ENCODE measurements at regions not wholly inside any gene's neighbourhood (a gene's known extent, or its start where the extent isn't known, plus 50 kb on each side); places are given as distances from the start of the nearest gene placed in this dataset.

DNA sequence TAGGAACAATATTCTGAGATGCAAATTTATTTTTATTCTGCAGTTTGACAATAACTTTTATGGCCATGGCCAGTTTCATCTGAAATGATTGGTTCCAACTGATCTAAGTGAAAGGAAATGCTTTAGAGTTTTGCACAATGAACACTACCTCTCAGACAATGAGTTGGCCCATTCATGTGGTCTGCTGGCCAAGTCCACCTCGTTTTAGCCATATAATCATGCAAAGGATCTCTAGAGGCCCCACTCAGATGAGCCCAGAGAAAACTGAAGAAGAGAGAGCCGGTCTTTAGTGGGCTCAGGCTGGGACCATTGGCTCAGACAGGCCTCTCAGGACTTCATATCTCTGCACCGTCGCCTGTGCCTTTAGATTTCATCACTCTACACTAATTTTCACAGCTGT lies 254.7 kb downstream of the MREG start:
- no peak overlapping the region for H3K27ac ChIP-seq (ENCODE audit: low read length)
- no peak overlapping the region for H3K4me2 ChIP-seq (ENCODE audit: low read length)
- H3K9ac ChIP-seq (ENCODE audit: low read length), result no peak overlapping the region

DNA sequence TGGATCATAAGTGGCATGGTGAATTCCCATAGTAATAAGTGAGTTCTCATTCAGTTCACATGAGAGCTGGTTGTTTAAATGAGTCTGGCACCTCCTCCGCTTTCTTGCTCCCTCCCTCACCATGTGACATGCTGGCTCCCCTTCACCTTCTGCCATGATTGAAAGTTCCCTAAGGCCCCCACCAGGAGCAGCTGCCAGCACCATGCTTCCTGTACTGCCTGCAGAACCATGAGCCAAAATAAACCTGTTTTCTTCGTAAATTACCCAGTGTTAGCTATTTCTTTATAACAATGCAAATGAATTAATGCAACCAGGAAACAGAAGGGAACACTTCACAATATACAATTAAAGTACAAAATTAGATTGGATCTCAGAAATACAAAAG lies 257.0 kb downstream of the MREG start:
- Histone ChIP-seq H3K36me3 (ENCODE audit: insufficient read depth, low read length) (no peaks in the 10 kb centered on the region), H3K27me3 (ENCODE audit: insufficient read depth, low read depth, low read length) (no peaks in the 10 kb centered on the region), H3K79me2 (replicated peaks; ENCODE audit: insufficient read depth, low read length) (no peaks in the 10 kb centered on the region), H3K9ac (ENCODE audit: low read length) (no peak overlapping the region), H4K20me1 (ENCODE audit: insufficient read depth) (no peaks in the 10 kb centered on the region), H2AFZ (ENCODE audit: low read depth, low read length) (no peak overlapping the region), H3K4me3 (ENCODE audit: low read length) (no peak overlapping the region), H3K4me2 (ENCODE audit: low read length) (no peak overlapping the region), H3K9me3 (ENCODE audit: low read length) (no peaks in the 10 kb centered on the region), H3F3A (ENCODE audit: insufficient read depth, low read length, poor library complexity, severe bottlenecking) (no peaks in the 10 kb centered on the region), H3K9me2 (ENCODE audit: insufficient read depth, low read length) (no peaks in the 10 kb centered on the region), H3K27ac (ENCODE audit: low read length) (no peak overlapping the region)
- TF ChIP-seq RAD21 (conservative IDR thresholded peaks at IDR 0.05) (no peak), POLR2AphosphoS5 (IDR thresholded peaks at IDR 0.05) (no peak), SMC3 (conservative IDR thresholded peaks at IDR 0.05; ENCODE audit: poor library complexity) (no peak), MXI1 (conservative IDR thresholded peaks at IDR 0.05; ENCODE audit: poor library complexity, severe bottlenecking) (no peak), EP300 (conservative IDR thresholded peaks at IDR 0.05; ENCODE audit: poor library complexity, severe bottlenecking) (no peak), EZH2 (IDR thresholded peaks at IDR 0.05; ENCODE audit: borderline replicate concordance, insufficient read depth, low read length, poor library complexity, severe bottlenecking) (no peak), TAF1 (IDR thresholded peaks at IDR 0.05; ENCODE audit: low read depth) (no peak)
- TF ChIP-seq, protein P1, sequence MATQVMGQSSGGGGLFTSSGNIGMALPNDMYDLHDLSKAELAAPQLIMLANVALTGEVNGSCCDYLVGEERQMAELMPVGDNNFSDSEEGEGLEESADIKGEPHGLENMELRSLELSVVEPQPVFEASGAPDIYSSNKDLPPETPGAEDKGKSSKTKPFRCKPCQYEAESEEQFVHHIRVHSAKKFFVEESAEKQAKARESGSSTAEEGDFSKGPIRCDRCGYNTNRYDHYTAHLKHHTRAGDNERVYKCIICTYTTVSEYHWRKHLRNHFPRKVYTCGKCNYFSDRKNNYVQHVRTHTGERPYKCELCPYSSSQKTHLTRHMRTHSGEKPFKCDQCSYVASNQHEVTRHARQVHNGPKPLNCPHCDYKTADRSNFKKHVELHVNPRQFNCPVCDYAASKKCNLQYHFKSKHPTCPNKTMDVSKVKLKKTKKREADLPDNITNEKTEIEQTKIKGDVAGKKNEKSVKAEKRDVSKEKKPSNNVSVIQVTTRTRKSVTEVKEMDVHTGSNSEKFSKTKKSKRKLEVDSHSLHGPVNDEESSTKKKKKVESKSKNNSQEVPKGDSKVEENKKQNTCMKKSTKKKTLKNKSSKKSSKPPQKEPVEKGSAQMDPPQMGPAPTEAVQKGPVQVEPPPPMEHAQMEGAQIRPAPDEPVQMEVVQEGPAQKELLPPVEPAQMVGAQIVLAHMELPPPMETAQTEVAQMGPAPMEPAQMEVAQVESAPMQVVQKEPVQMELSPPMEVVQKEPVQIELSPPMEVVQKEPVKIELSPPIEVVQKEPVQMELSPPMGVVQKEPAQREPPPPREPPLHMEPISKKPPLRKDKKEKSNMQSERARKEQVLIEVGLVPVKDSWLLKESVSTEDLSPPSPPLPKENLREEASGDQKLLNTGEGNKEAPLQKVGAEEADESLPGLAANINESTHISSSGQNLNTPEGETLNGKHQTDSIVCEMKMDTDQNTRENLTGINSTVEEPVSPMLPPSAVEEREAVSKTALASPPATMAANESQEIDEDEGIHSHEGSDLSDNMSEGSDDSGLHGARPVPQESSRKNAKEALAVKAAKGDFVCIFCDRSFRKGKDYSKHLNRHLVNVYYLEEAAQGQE (IDR thresholded peaks at IDR 0.05; ENCODE audit: borderline replicate concordance), result no peak
- TF ChIP-seq, protein P2, sequence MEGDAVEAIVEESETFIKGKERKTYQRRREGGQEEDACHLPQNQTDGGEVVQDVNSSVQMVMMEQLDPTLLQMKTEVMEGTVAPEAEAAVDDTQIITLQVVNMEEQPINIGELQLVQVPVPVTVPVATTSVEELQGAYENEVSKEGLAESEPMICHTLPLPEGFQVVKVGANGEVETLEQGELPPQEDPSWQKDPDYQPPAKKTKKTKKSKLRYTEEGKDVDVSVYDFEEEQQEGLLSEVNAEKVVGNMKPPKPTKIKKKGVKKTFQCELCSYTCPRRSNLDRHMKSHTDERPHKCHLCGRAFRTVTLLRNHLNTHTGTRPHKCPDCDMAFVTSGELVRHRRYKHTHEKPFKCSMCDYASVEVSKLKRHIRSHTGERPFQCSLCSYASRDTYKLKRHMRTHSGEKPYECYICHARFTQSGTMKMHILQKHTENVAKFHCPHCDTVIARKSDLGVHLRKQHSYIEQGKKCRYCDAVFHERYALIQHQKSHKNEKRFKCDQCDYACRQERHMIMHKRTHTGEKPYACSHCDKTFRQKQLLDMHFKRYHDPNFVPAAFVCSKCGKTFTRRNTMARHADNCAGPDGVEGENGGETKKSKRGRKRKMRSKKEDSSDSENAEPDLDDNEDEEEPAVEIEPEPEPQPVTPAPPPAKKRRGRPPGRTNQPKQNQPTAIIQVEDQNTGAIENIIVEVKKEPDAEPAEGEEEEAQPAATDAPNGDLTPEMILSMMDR (IDR thresholded peaks at IDR 0.05; ENCODE audit: poor library complexity, severe bottlenecking), result no peak

More for the DNA sequence above, 254.7 kb downstream of the MREG start:
- Histone ChIP-seq H3K9me2 (ENCODE audit: insufficient read depth, low read length) (no peaks in the 10 kb centered on the region), H2AFZ (ENCODE audit: low read depth, low read length) (no peak overlapping the region), H3K79me2 (replicated peaks; ENCODE audit: insufficient read depth, low read length) (no peaks in the 10 kb centered on the region), H3F3A (ENCODE audit: insufficient read depth, low read length, poor library complexity, severe bottlenecking) (no peaks in the 10 kb centered on the region), H3K36me3 (ENCODE audit: insufficient read depth, low read length) (no peaks in the 10 kb centered on the region), H3K9me3 (ENCODE audit: low read length) (no peaks in the 10 kb centered on the region), H3K27me3 (ENCODE audit: insufficient read depth, low read depth, low read length) (no peaks in the 10 kb centered on the region), H3K4me3 (ENCODE audit: low read length) (no peak overlapping the region), H4K20me1 (ENCODE audit: insufficient read depth) (no peaks in the 10 kb centered on the region)
- TF ChIP-seq, protein P2 (IDR thresholded peaks at IDR 0.05; ENCODE audit: poor library complexity, severe bottlenecking), result no peak
- TF ChIP-seq POLR2AphosphoS5 (IDR thresholded peaks at IDR 0.05) (no peak), EZH2 (IDR thresholded peaks at IDR 0.05; ENCODE audit: borderline replicate concordance, insufficient read depth, low read length, poor library complexity, severe bottlenecking) (no peak), EP300 (conservative IDR thresholded peaks at IDR 0.05; ENCODE audit: poor library complexity, severe bottlenecking) (no peak), MXI1 (conservative IDR thresholded peaks at IDR 0.05; ENCODE audit: poor library complexity, severe bottlenecking) (no peak), TAF1 (IDR thresholded peaks at IDR 0.05; ENCODE audit: low read depth) (no peak), RAD21 (conservative IDR thresholded peaks at IDR 0.05) (no peak), SMC3 (conservative IDR thresholded peaks at IDR 0.05; ENCODE audit: poor library complexity) (no peak)
- TF ChIP-seq, protein P1 (IDR thresholded peaks at IDR 0.05; ENCODE audit: borderline replicate concordance), result no peak

Data from neural cell (in vitro differentiated cells).